ENCODE measurements at regions not wholly inside any gene's neighbourhood (a gene's known extent, or its start where the extent isn't known, plus 50 kb on each side); places are given as distances from the start of the nearest gene placed in this dataset.
"Not testable (repeated sequence)": the region's sequence is repeated elsewhere in the genome, so short reads cannot be mapped to it uniquely, and the experiment has no call there.

GRCh38 chr2:209208211-209208610, 215.6 kb upstream of the MAP2 start:
- DNase-seq = no peak

- no peak for DNase-seq
Observed at GRCh38 chr2:209209943-209210342, 213.9 kb upstream of the MAP2 start.

- DNase-seq = no peak
Observed at GRCh38 chr2:209230560-209230959, 193.3 kb upstream of the MAP2 start.

GRCh38 chr2:209236377-209236776, 187.5 kb upstream of the MAP2 start:
- no peak for DNase-seq

GRCh38 chr2:209238765-209239584, 184.9 kb upstream of the MAP2 start:
- no peak for DNase-seq

- no peak for DNase-seq
Observed at GRCh38 chr2:209239585-209239938, 184.3 kb upstream of the MAP2 start.

- DNase-seq = no peak
Observed at GRCh38 chr2:209240204-209240603, 183.6 kb upstream of the MAP2 start.

- DNase-seq = no peak
Observed at GRCh38 chr2:209253544-209253943, 170.3 kb upstream of the MAP2 start.

- no peak for DNase-seq
Observed at GRCh38 chr2:209259767-209260166, 164.1 kb upstream of the MAP2 start.

- no peak for DNase-seq
Observed at GRCh38 chr2:209260281-209260680, 163.6 kb upstream of the MAP2 start.

- not testable (repeated sequence) for DNase-seq
Observed at GRCh38 chr2:209261366-209262053, 162.3 kb upstream of the MAP2 start.

GRCh38 chr2:209269024-209269423, 154.8 kb upstream of the MAP2 start:
- no peak for DNase-seq

- DNase-seq = no peak
Observed at GRCh38 chr2:209276000-209276399, 147.8 kb upstream of the MAP2 start.

- no peak for DNase-seq
Observed at GRCh38 chr2:209277444-209277843, 146.4 kb upstream of the MAP2 start.

GRCh38 chr2:209298601-209299000, 125.2 kb upstream of the MAP2 start:
- no peak for DNase-seq

GRCh38 chr2:209299478-209299877, 124.4 kb upstream of the MAP2 start:
- not testable (repeated sequence) for DNase-seq

- not testable (repeated sequence) for DNase-seq
Observed at GRCh38 chr2:209300766-209301165, 123.1 kb upstream of the MAP2 start.

- DNase-seq = no peak
Observed at GRCh38 chr2:209305026-209305425, 118.8 kb upstream of the MAP2 start.

- no peak for DNase-seq
Observed at GRCh38 chr2:209305746-209306196, 118.1 kb upstream of the MAP2 start.

- DNase-seq = no peak
Observed at GRCh38 chr2:209307161-209308001, 116.5 kb upstream of the MAP2 start.

- DNase-seq = no peak
Observed at GRCh38 chr2:209308415-209308814, 115.4 kb upstream of the MAP2 start.

- no peak for DNase-seq
Observed at GRCh38 chr2:209311948-209312347, 111.9 kb upstream of the MAP2 start.

- not testable (repeated sequence) for DNase-seq
Observed at GRCh38 chr2:209312450-209312849, 111.4 kb upstream of the MAP2 start.
